H9 (cell line): ENCODE measurements at regions not wholly inside any gene's neighbourhood (a gene's known extent, or its start where the extent isn't known, plus 50 kb on each side); places are given as distances from the start of the nearest gene placed in this dataset.

ENCODE experiments used
- DNase-seq: peaks from one replicate; pipeline ENCODE4 v3.0.0-alpha.2; 2017
- H2AFZ ChIP-seq: one replicate; pipeline ENCODE4 v1.6.1; 2013; ENCODE audit warnings: mild to moderate bottlenecking, low read length, control low read depth, moderate library complexity
- H2AK5ac ChIP-seq: 2 replicates; pipeline ENCODE4 v1.6.1; 2013; ENCODE audit warnings: low read length, control low read depth, mixed read lengths; ENCODE audit not compliant: insufficient read length
- H2BK120ac ChIP-seq: one replicate; pipeline ENCODE4 v1.6.1; 2013; ENCODE audit warnings: low read depth, mild to moderate bottlenecking, low read length, control low read depth, inconsistent platforms; ENCODE audit not compliant: poor library complexity, severe bottlenecking
- H2BK12ac ChIP-seq: 2 replicates; pipeline ENCODE4 v1.6.1; 2013; ENCODE audit warnings: low read length, control low read depth, mixed read lengths, low read depth; ENCODE audit not compliant: insufficient read length
- H2BK15ac ChIP-seq: 2 replicates; pipeline ENCODE4 v1.6.1; 2013; ENCODE audit warnings: low read depth, low read length, control low read depth
- H2BK20ac ChIP-seq: one replicate; pipeline ENCODE4 v1.6.1; 2013; ENCODE audit warnings: low read depth, mild to moderate bottlenecking, low read length, control low read depth, inconsistent platforms; ENCODE audit not compliant: poor library complexity, severe bottlenecking
- H2BK5ac ChIP-seq: 2 replicates; pipeline ENCODE4 v1.6.1; 2013; ENCODE audit warnings: low read length, control low read depth, mixed read lengths; ENCODE audit not compliant: insufficient read length
- H3K14ac ChIP-seq: 2 replicates; pipeline ENCODE4 v1.6.1; 2013; ENCODE audit warnings: low read length, control low read depth; ENCODE audit not compliant: insufficient read depth
- H3K18ac ChIP-seq: 2 replicates; pipeline ENCODE4 v1.6.1; 2013; ENCODE audit warnings: low read depth, mild to moderate bottlenecking, mixed read lengths, low read length, control low read depth; ENCODE audit not compliant: insufficient read length
- H3K23ac ChIP-seq: 2 replicates; pipeline ENCODE4 v1.6.1; 2013; ENCODE audit warnings: low read length, control low read depth, mixed read lengths, low read depth; ENCODE audit not compliant: insufficient read length
- H3K23me2 ChIP-seq: 2 replicates; pipeline ENCODE4 v1.6.1; 2013; ENCODE audit warnings: low read depth, mild to moderate bottlenecking, mixed read lengths, low read length, control low read depth; ENCODE audit not compliant: insufficient read length, poor library complexity, severe bottlenecking
- H3K27ac ChIP-seq: 2 replicates; pipeline ENCODE4 v1.5.1; 2013; ENCODE audit warnings: low read length, control low read depth, mixed read lengths, low read depth; ENCODE audit not compliant: insufficient read length
- H3K27me3 ChIP-seq: 2 replicates; pipeline ENCODE4 v1.6.1; 2013; ENCODE audit warnings: low read length, control low read depth, inconsistent platforms; ENCODE audit not compliant: insufficient read depth
- H3K4ac ChIP-seq: 2 replicates; pipeline ENCODE4 v1.6.1; 2013; ENCODE audit warnings: low read depth, mild to moderate bottlenecking, control low read depth, inconsistent platforms, low read length, moderate library complexity
- H3K4me1 ChIP-seq: 2 replicates; pipeline ENCODE4 v1.6.1; 2013; ENCODE audit warnings: low read length, control low read depth, inconsistent platforms; ENCODE audit not compliant: insufficient read depth
- H3K4me2 ChIP-seq: 2 replicates; pipeline ENCODE4 v1.6.1; 2013; ENCODE audit warnings: low read length, control low read depth, mixed read lengths; ENCODE audit not compliant: insufficient read length, insufficient read depth
- H3K56ac ChIP-seq: 2 replicates; pipeline ENCODE4 v1.6.1; 2013; ENCODE audit warnings: low read depth, mild to moderate bottlenecking, mixed read lengths, low read length, control low read depth; ENCODE audit not compliant: insufficient read length
- H3K79me1 ChIP-seq: 2 replicates; pipeline ENCODE4 v1.6.1; 2013; ENCODE audit warnings: low read depth, mild to moderate bottlenecking, moderate library complexity, low read length, control low read depth, inconsistent platforms; ENCODE audit not compliant: insufficient read depth, poor library complexity, severe bottlenecking
- H3K79me2 ChIP-seq: 2 replicates; pipeline ENCODE4 v1.6.1; 2013; ENCODE audit warnings: low read length, control low read depth, inconsistent platforms; ENCODE audit not compliant: insufficient read depth
- H3K9ac ChIP-seq: 2 replicates; pipeline ENCODE4 v1.6.1; 2013; ENCODE audit warnings: low read length, control low read depth, mixed read lengths; ENCODE audit not compliant: insufficient read length; ENCODE audit errors: extremely low read depth
- H3K9me3 ChIP-seq: one replicate; pipeline ENCODE4 v1.6.1; 2013; ENCODE audit warnings: low read depth, low read length, inconsistent platforms; ENCODE audit not compliant: control insufficient read depth
- H3T11ph ChIP-seq: one replicate; pipeline ENCODE4 v1.6.1; 2013; ENCODE audit warnings: mild to moderate bottlenecking, low read length, control low read depth, inconsistent platforms
- H4K20me1 ChIP-seq: one replicate; pipeline ENCODE4 v1.6.1; 2013; ENCODE audit not compliant: control insufficient read depth, insufficient read length, insufficient read depth
- H4K5ac ChIP-seq: 2 replicates; pipeline ENCODE4 v1.6.1; 2013; ENCODE audit warnings: low read depth, mild to moderate bottlenecking, mixed read lengths, low read length, control low read depth; ENCODE audit not compliant: insufficient read length
- H4K8ac ChIP-seq: replicated peaks from 2 replicates; pipeline ENCODE4 v1.6.1; 2013; ENCODE audit warnings: low read length, control low read depth, mixed read lengths, low read depth; ENCODE audit not compliant: insufficient read length
- H4K91ac ChIP-seq: 2 replicates; pipeline ENCODE4 v1.6.1; 2013; ENCODE audit warnings: low read depth, mild to moderate bottlenecking, moderate library complexity, mixed read lengths, low read length, control low read depth; ENCODE audit not compliant: insufficient read length
- H3K27ac Mint-ChIP-seq, 3 experiments: 2 replicates in 2 of 3; 3 replicates in 1 of 3; pipeline ENCODE4 v1.8.0; 2020 to 2021; ENCODE audit warnings: mixed read lengths in 3 of 3, mild to moderate bottlenecking in 1 of 3, moderate library complexity in 1 of 3
- H3K27me3 Mint-ChIP-seq: 2 replicates; pipeline ENCODE4 v1.8.0; 2021; ENCODE audit warnings: low read depth, mild to moderate bottlenecking, moderate library complexity, mixed read lengths
- H3K36me3 Mint-ChIP-seq, 3 experiments: 2 replicates in 2 of 3; 3 replicates in 1 of 3; pipeline ENCODE4 v1.8.0; 2020 to 2021; ENCODE audit warnings: low read depth in 3 of 3, mixed read lengths in 3 of 3; ENCODE audit not compliant: insufficient read depth in 1 of 3
- H3K4me1 Mint-ChIP-seq, 2 experiments: 2 replicates each; pipeline ENCODE4 v1.8.0; 2020; ENCODE audit warnings: mixed read lengths in 2 of 2
- H3K4me3 Mint-ChIP-seq, 2 experiments: 2 replicates in 1 of 2; 3 replicates in 1 of 2; pipeline ENCODE4 v1.8.0; 2020 to 2021; ENCODE audit warnings: mild to moderate bottlenecking in 2 of 2, mixed read lengths in 2 of 2, moderate library complexity in 1 of 2
- H3K9me3 Mint-ChIP-seq, 2 experiments: 2 replicates in 1 of 2; 3 replicates in 1 of 2; pipeline ENCODE4 v1.8.0; 2020; ENCODE audit warnings: mild to moderate bottlenecking in 2 of 2, mixed read lengths in 2 of 2, moderate library complexity in 1 of 2
- CTCF ChIP-seq: fragments of 200-600 bp; sonication (generic); conservative IDR thresholded peaks from 3 replicates; pipeline ENCODE4 v1.8.0; 2021; ENCODE audit warnings: antibody characterized with exemption, mild to moderate bottlenecking
- WGBS: extraction: QIAGEN DNeasy Blood & Tissue Kit; methylation state at CpG from one replicate; pipeline ENCODE4 v1.1.7; 2013; ENCODE audit warnings: missing lambda C conversion rate, low lambda C conversion rate, mixed read lengths; ENCODE audit not compliant: insufficient read length; ENCODE audit errors: extremely low coverage; 5-methylcytosine and 5-hydroxymethylcytosine counted together

GRCh38 chr9:12614488-12614887 is 78.7 kb upstream of the TYRP1 start:
- Mint-ChIP-seq H3K4me3 (no peak overlapping the region), H3K27me3 (no peaks in the 10 kb centered on the region), H3K36me3 (no peaks in the 10 kb centered on the region), H3K4me1 (no peaks in the 10 kb centered on the region), H3K27ac (no peak overlapping the region), H3K9me3 (no peaks in the 10 kb centered on the region)
- Histone ChIP-seq H4K20me1 (no peaks in the 10 kb centered on the region), H3K23me2 (no peaks in the 10 kb centered on the region), H2BK5ac (no peak overlapping the region), H3K27me3 (no peaks in the 10 kb centered on the region), H3K79me2 (no peaks in the 10 kb centered on the region), H2BK20ac (no peak overlapping the region), H3T11ph (no peak overlapping the region), H3K27ac (no peak overlapping the region), H3K4me2 (no peak overlapping the region), H3K9ac (no peak overlapping the region), H3K9me3 (no peaks in the 10 kb centered on the region), H3K14ac (no peak overlapping the region), H3K56ac (no peak overlapping the region), H2AK5ac (no peak overlapping the region), H3K23ac (no peak overlapping the region), H3K79me1 (no peaks in the 10 kb centered on the region), H2BK120ac (no peak overlapping the region), H2BK12ac (no peak overlapping the region), H2AFZ (no peak overlapping the region), H3K4me1 (no peaks in the 10 kb centered on the region), H4K91ac (no peak overlapping the region), H4K5ac (no peak overlapping the region), H2BK15ac (no peak overlapping the region), H4K8ac (no peak overlapping the region), H3K4ac (no peak overlapping the region), H3K18ac (no peak overlapping the region)
- WGBS = no CpG with 5 or more reads among the region's 3 CpGs
- no peak for TF ChIP-seq CTCF
- DNase-seq = no peak
